PC-3 (cell line): ENCODE measurements at regions not wholly inside any gene's neighbourhood (a gene's known extent, or its start where the extent isn't known, plus 50 kb on each side); places are given as distances from the start of the nearest gene placed in this dataset.

ENCODE experiments used
- ATAC-seq: fragments of 200-7000 bp; cut with Tn5 transposase; 2 replicates; pipeline ENCODE4 v1.9.1; 2020; ENCODE audit warnings: mild to moderate bottlenecking, moderate library complexity
- BruUV-seq: library from RNA; stranded (reverse); fragments of 400-500 nt; replicated peaks from 2 replicates; lab custom pipeline; 2021; lab: Mats Ljungman, UMichigan
- CTCF ChIA-PET: fragments of 300-600 bp; sonication (Branson Sonifier 250); formaldehyde crosslinking; loops from one replicate; lab custom pipeline; 2022; ENCODE audit warnings: antibody characterized with exemption; lab: Charles Lee
- POLR2A ChIA-PET: fragments of 300-600 bp; sonication (Branson Sonifier 250); formaldehyde crosslinking; loops from one replicate; lab custom pipeline; 2022; ENCODE audit warnings: antibody characterized with exemption; ENCODE audit not compliant: unreplicated experiment; lab: Charles Lee
- DNase-seq: peaks from one replicate; pipeline ENCODE4 v3.0.0-alpha.2; 2015
- H2AFZ ChIP-seq: fragments of 300-600 bp; sonication (generic); 2 replicates; pipeline ENCODE4 v1.6.0; 2016; ENCODE audit warnings: antibody characterized with exemption, low read length
- H3F3A ChIP-seq: fragments of 300-600 bp; sonication (generic); one replicate; pipeline ENCODE4 v1.6.0; 2017; ENCODE audit warnings: antibody characterized with exemption, low read length, control low read depth, mild to moderate bottlenecking; ENCODE audit not compliant: unreplicated experiment
- H3K27ac ChIP-seq: fragments of 300-600 bp; sonication (generic); 2 replicates; pipeline ENCODE4 v1.5.1; 2016; ENCODE audit warnings: mild to moderate bottlenecking, low read length
- H3K27me3 ChIP-seq: fragments of 300-600 bp; sonication (generic); 2 replicates; pipeline ENCODE4 v1.6.1; 2016; ENCODE audit warnings: low read length, mixed read lengths
- H3K36me3 ChIP-seq: fragments of 300-600 bp; sonication (generic); 2 replicates; pipeline ENCODE4 v1.6.1; 2016; ENCODE audit warnings: low read depth, mixed run types, low read length, mixed read lengths
- H3K4me1 ChIP-seq: fragments of 300-600 bp; sonication (generic); 2 replicates; pipeline ENCODE4 v1.5.1; 2016; ENCODE audit warnings: low read length; ENCODE audit not compliant: insufficient read depth
- H3K4me2 ChIP-seq: fragments of 300-600 bp; sonication (generic); 2 replicates; pipeline ENCODE4 v1.6.0; 2016; ENCODE audit warnings: low read length
- H3K4me3 ChIP-seq: fragments of 300-600 bp; sonication (generic); 2 replicates; pipeline ENCODE4 v1.5.1; 2016; ENCODE audit warnings: mild to moderate bottlenecking, low read length, mixed read lengths
- H3K79me2 ChIP-seq: fragments of 300-600 bp; sonication (generic); 2 replicates; pipeline ENCODE4 v1.6.1; 2017; ENCODE audit warnings: low read length, mixed read lengths
- H3K9ac ChIP-seq: fragments of 300-600 bp; sonication (generic); 2 replicates; pipeline ENCODE4 v1.6.0; 2016; ENCODE audit warnings: mild to moderate bottlenecking, low read length
- H3K9me2 ChIP-seq: fragments of 300-600 bp; sonication (generic); replicated peaks from 2 replicates; pipeline ENCODE4 v1.6.1; 2016; ENCODE audit warnings: mixed run types, low read length, mixed read lengths
- H3K9me3 ChIP-seq: fragments of 300-600 bp; sonication (generic); 2 replicates; pipeline ENCODE4 v1.6.1; 2016; ENCODE audit warnings: low read length, mixed read lengths
- H4K20me1 ChIP-seq: fragments of 300-600 bp; sonication (generic); 2 replicates; pipeline ENCODE4 v1.6.1; 2016; ENCODE audit warnings: low read length, mixed read lengths
- EZH2 ChIP-seq: fragments of 300-600 bp; sonication (generic); IDR thresholded peaks from one replicate; pipeline ENCODE4 v1.6.1; 2017; ENCODE audit warnings: antibody characterized with exemption, mild to moderate bottlenecking, low read length; ENCODE audit not compliant: unreplicated experiment
- EZH2phosphoT487 ChIP-seq: fragments of 300-600 bp; sonication (generic); IDR thresholded peaks from 2 replicates; pipeline ENCODE4 v1.6.1; 2018; ENCODE audit warnings: mild to moderate bottlenecking, antibody characterized with exemption, low read length, borderline replicate concordance
- intact Hi-C: fragments of 100-400 bp; cut with micrococcal nuclease; formaldehyde crosslinking; loops from 2 replicates; pipeline ENCODE4 v1.9.0; 2023
- TF ChIP-seq, protein P1 (sequence below): fragments of 300-600 bp; sonication (generic); conservative IDR thresholded peaks from 2 replicates; pipeline ENCODE4 v1.5.1; 2017; ENCODE audit warnings: antibody characterized with exemption, low read depth, mild to moderate bottlenecking, low read length

DNA sequence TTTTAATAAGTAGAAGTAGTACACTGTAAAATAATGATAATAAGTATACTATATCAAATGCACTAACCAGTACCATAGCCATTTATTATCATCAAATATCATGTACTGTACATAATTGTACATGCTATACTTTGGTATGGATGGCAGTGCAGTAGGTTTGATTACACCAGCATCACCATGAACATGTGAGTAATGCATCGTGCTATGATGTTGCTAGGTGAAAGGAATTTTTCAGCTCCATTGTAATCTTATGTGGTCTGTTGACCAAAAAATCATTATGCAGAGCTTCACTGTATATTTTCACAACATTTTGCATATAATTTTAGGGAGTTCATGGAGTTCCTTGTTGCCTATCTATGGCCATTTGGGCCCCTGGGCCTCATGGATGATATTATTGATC is 72.2 kb upstream of the HMHB1 start:
- POLR2A ChIA-PET = no interaction called here
- H3K4me1 ChIP-seq = no peaks in the 10 kb centered on the region
- no TSS peak for BruUV-seq
- intact Hi-C loops = no loop called here
- no peak for ATAC-seq
- H3K27ac ChIP-seq = no peak overlapping the region
- H3K4me2 ChIP-seq = no peak overlapping the region
- H3K9ac ChIP-seq = no peak overlapping the region
- no peaks in the 10 kb centered on the region for H3K9me3 ChIP-seq
- no peaks in the 10 kb centered on the region for H4K20me1 ChIP-seq
- no peaks in the 10 kb centered on the region for H3K27me3 ChIP-seq
- TF ChIP-seq, protein P1, sequence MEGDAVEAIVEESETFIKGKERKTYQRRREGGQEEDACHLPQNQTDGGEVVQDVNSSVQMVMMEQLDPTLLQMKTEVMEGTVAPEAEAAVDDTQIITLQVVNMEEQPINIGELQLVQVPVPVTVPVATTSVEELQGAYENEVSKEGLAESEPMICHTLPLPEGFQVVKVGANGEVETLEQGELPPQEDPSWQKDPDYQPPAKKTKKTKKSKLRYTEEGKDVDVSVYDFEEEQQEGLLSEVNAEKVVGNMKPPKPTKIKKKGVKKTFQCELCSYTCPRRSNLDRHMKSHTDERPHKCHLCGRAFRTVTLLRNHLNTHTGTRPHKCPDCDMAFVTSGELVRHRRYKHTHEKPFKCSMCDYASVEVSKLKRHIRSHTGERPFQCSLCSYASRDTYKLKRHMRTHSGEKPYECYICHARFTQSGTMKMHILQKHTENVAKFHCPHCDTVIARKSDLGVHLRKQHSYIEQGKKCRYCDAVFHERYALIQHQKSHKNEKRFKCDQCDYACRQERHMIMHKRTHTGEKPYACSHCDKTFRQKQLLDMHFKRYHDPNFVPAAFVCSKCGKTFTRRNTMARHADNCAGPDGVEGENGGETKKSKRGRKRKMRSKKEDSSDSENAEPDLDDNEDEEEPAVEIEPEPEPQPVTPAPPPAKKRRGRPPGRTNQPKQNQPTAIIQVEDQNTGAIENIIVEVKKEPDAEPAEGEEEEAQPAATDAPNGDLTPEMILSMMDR = no peak
- no peak for TF ChIP-seq EZH2
- H3K9me2 ChIP-seq = no peaks in the 10 kb centered on the region
- CTCF ChIA-PET = no interaction called here
- no peak overlapping the region for H2AFZ ChIP-seq
- H3K79me2 ChIP-seq = no peaks in the 10 kb centered on the region
- no peaks in the 10 kb centered on the region for H3K36me3 ChIP-seq
- H3F3A ChIP-seq = no peaks in the 10 kb centered on the region
- no peak for DNase-seq
- H3K4me3 ChIP-seq = no peak overlapping the region

DNA sequence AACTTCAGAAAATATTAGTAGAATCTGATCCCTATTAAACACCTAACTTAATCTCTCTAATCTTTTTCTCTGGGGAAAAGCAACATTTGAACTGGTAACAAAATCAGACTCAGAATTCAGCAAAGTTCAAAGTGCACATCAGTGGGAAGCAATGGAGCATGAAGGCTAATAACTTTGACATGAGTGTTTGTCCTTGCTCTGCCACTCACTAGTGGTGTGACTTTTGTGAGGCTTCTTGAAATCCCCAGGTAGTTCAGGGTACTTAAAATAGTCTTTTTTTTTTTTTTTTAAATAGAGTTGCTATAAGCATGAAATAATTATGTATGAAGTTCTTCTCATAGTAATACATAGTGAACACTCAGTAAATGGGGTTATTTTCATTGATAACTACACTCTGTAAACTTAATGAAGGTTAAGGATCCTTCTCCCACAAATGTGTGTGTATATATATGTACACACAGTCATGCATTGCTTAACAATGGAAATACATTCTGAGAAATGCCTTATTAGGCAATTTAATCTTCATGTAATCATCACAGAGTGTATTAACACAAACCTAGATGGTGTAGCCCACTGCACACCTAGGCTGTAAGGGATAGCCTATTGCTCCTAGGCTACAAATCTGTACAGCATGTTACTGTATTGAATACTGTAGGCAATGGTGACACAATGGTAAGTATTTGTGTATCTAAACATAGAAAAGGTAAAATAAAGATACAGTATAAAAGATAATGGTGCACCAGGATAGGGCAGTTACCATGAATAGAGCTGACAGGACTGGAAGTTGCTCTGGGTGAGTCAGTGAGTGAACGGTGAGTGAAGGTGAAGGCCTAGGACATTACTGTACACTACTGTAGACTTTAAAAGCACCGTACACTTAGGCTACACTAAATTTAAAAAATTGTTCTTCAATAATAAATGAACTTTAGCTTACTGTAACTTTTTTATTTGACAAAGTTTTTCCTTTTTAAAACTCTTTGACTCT is 73.3 kb upstream of the HMHB1 start:
- H3K36me3 ChIP-seq = no peaks in the 10 kb centered on the region
- no peaks in the 10 kb centered on the region for H3F3A ChIP-seq
- ATAC-seq (no peak), DNase-seq (no peak)
- H3K9me2 ChIP-seq = no peaks in the 10 kb centered on the region
- H3K79me2 ChIP-seq = no peaks in the 10 kb centered on the region
- H3K9ac ChIP-seq = no peak overlapping the region
- no TSS peak for BruUV-seq
- CTCF ChIA-PET = no interaction called here
- H3K4me1 ChIP-seq = no peaks in the 10 kb centered on the region
- H3K27me3 ChIP-seq = no peaks in the 10 kb centered on the region
- H3K9me3 ChIP-seq = no peaks in the 10 kb centered on the region
- POLR2A ChIA-PET = no interaction called here
- H3K4me3 ChIP-seq = no peak overlapping the region
- no peak overlapping the region for H3K4me2 ChIP-seq
- no peak overlapping the region for H3K27ac ChIP-seq
- intact Hi-C loops = no loop called here
- no peak overlapping the region for H2AFZ ChIP-seq
- TF ChIP-seq, protein P1 = no peak
- TF ChIP-seq EZH2phosphoT487 (no peak), EZH2 (no peak)
- H4K20me1 ChIP-seq = no peaks in the 10 kb centered on the region

GRCh38 chr5:143737062-143737461 is 74.9 kb upstream of the HMHB1 start:
- no TSS peak for BruUV-seq
- H3K27me3 ChIP-seq = no peaks in the 10 kb centered on the region
- no peaks in the 10 kb centered on the region for H4K20me1 ChIP-seq
- intact Hi-C loops = no loop called here
- no peak overlapping the region for H3K27ac ChIP-seq
- no peaks in the 10 kb centered on the region for H3K4me1 ChIP-seq
- H3K79me2 ChIP-seq = no peaks in the 10 kb centered on the region
- no peaks in the 10 kb centered on the region for H3K9me2 ChIP-seq
- no peaks in the 10 kb centered on the region for H3K36me3 ChIP-seq
- TF ChIP-seq, protein P1 = no peak
- TF ChIP-seq EZH2phosphoT487 = no peak
- no peak overlapping the region for H2AFZ ChIP-seq
- no peaks in the 10 kb centered on the region for H3K9me3 ChIP-seq
- POLR2A ChIA-PET = no interaction called here
- no peak for DNase-seq
- H3K4me2 ChIP-seq = no peak overlapping the region
- no peak overlapping the region for H3K9ac ChIP-seq
- ATAC-seq = no peak
- no peak overlapping the region for H3K4me3 ChIP-seq
- H3F3A ChIP-seq = no peaks in the 10 kb centered on the region
- CTCF ChIA-PET = no interaction called here
